ENCODE measurements at regions not wholly inside any gene's neighbourhood (a gene's known extent, or its start where the extent isn't known, plus 50 kb on each side); places are given as distances from the start of the nearest gene placed in this dataset.
"Not testable (repeated sequence)": the region's sequence is repeated elsewhere in the genome, so short reads cannot be mapped to it uniquely, and the experiment has no call there.

- no peaks in the 10 kb centered on the region for H3K27me3 Mint-ChIP-seq
Observed at GRCh38 chr18:30597202-30597601, 445.3 kb downstream of the DSC3 start.

GRCh38 chr18:30596635-30597034 lies 445.9 kb downstream of the DSC3 start:
- Mint-ChIP-seq H3K36me3 (ENCODE audit: low read depth) (peaks cover 4% of the 10 kb centered on the region), H3K27me3 (no peaks in the 10 kb centered on the region), H3K4me1 (ENCODE audit: low read depth) (no peaks in the 10 kb centered on the region)

More at GRCh38 chr18:30597202-30597601, 445.3 kb downstream of the DSC3 start:
- H3K4me3 Mint-ChIP-seq: no peak overlapping the region
- H3K27ac Mint-ChIP-seq: no peak overlapping the region
- no peaks in the 10 kb centered on the region for H3K4me1 Mint-ChIP-seq (ENCODE audit: low read depth)
- H3K36me3 Mint-ChIP-seq (ENCODE audit: low read depth): peaks cover 4% of the 10 kb centered on the region
- peaks cover 21% of the 10 kb centered on the region for H3K9me3 Mint-ChIP-seq

GRCh38 chr18:30595942-30596341 lies 446.6 kb downstream of the DSC3 start:
- Mint-ChIP-seq H3K36me3 (ENCODE audit: low read depth) (peaks cover 4% of the 10 kb centered on the region), H3K9me3 (peaks cover 21% of the 10 kb centered on the region), H3K27me3 (no peaks in the 10 kb centered on the region)

More at GRCh38 chr18:30596635-30597034, 445.9 kb downstream of the DSC3 start:
- no peak overlapping the region for H3K27ac Mint-ChIP-seq
- H3K9me3 Mint-ChIP-seq: peaks cover 21% of the 10 kb centered on the region
- no peak overlapping the region for H3K4me3 Mint-ChIP-seq

GRCh38 chr18:30594911-30595310 lies 447.6 kb downstream of the DSC3 start:
- H3K27ac Mint-ChIP-seq; H3K27me3 Mint-ChIP-seq; H3K4me3 Mint-ChIP-seq; H3K36me3 Mint-ChIP-seq (ENCODE audit: low read depth); H3K4me1 Mint-ChIP-seq (ENCODE audit: low read depth): not testable (repeated sequence)
- peaks cover 21% of the 10 kb centered on the region for H3K9me3 Mint-ChIP-seq

More at GRCh38 chr18:30595942-30596341, 446.6 kb downstream of the DSC3 start:
- no peak overlapping the region for H3K4me3 Mint-ChIP-seq
- H3K4me1 Mint-ChIP-seq (ENCODE audit: low read depth): no peaks in the 10 kb centered on the region
- no peak overlapping the region for H3K27ac Mint-ChIP-seq

GRCh38 chr18:30591462-30591861 lies 451.1 kb downstream of the DSC3 start:
- H3K4me1 Mint-ChIP-seq (ENCODE audit: low read depth): no peaks in the 10 kb centered on the region
- peaks cover 22% of the 10 kb centered on the region for H3K9me3 Mint-ChIP-seq
- no peak overlapping the region for H3K27ac Mint-ChIP-seq
- H3K27me3 Mint-ChIP-seq: no peaks in the 10 kb centered on the region
- H3K36me3 Mint-ChIP-seq (ENCODE audit: low read depth): peaks cover 4% of the 10 kb centered on the region
- no peak overlapping the region for H3K4me3 Mint-ChIP-seq

GRCh38 chr18:30588673-30589164 lies 453.8 kb downstream of the DSC3 start:
- Mint-ChIP-seq H3K36me3 (ENCODE audit: low read depth) (no peaks in the 10 kb centered on the region), H3K4me1 (ENCODE audit: low read depth) (no peaks in the 10 kb centered on the region), H3K4me3 (no peak overlapping the region), H3K27ac (no peak overlapping the region), H3K9me3 (peaks cover 16% of the 10 kb centered on the region), H3K27me3 (no peaks in the 10 kb centered on the region)

GRCh38 chr18:30583768-30584167 lies 458.8 kb downstream of the DSC3 start:
- H3K27me3 Mint-ChIP-seq: no peaks in the 10 kb centered on the region
- H3K27ac Mint-ChIP-seq: no peak overlapping the region
- H3K4me1 Mint-ChIP-seq (ENCODE audit: low read depth): no peaks in the 10 kb centered on the region
- H3K9me3 Mint-ChIP-seq: peaks cover 13% of the 10 kb centered on the region
- H3K36me3 Mint-ChIP-seq (ENCODE audit: low read depth): no peaks in the 10 kb centered on the region
- no peak overlapping the region for H3K4me3 Mint-ChIP-seq

GRCh38 chr18:30582078-30582477 lies 460.5 kb downstream of the DSC3 start:
- no peak overlapping the region for H3K4me3 Mint-ChIP-seq
- no peak overlapping the region for H3K27ac Mint-ChIP-seq
- no peaks in the 10 kb centered on the region for H3K4me1 Mint-ChIP-seq (ENCODE audit: low read depth)
- H3K36me3 Mint-ChIP-seq (ENCODE audit: low read depth): no peaks in the 10 kb centered on the region
- peaks cover 8% of the 10 kb centered on the region for H3K9me3 Mint-ChIP-seq
- H3K27me3 Mint-ChIP-seq: no peaks in the 10 kb centered on the region

GRCh38 chr18:30578707-30579106 lies 463.8 kb downstream of the DSC3 start:
- peaks cover 4% of the 10 kb centered on the region for H3K9me3 Mint-ChIP-seq

GRCh38 chr18:30572214-30572613 lies 470.3 kb downstream of the DSC3 start:
- Mint-ChIP-seq H3K4me3 (no peak overlapping the region), H3K27ac (no peak overlapping the region), H3K4me1 (ENCODE audit: low read depth) (no peaks in the 10 kb centered on the region), H3K9me3 (peaks cover 13% of the 10 kb centered on the region), H3K36me3 (ENCODE audit: low read depth) (no peaks in the 10 kb centered on the region), H3K27me3 (no peaks in the 10 kb centered on the region)

More at GRCh38 chr18:30578707-30579106, 463.8 kb downstream of the DSC3 start:
- Mint-ChIP-seq H3K36me3 (ENCODE audit: low read depth) (no peaks in the 10 kb centered on the region), H3K4me1 (ENCODE audit: low read depth) (no peaks in the 10 kb centered on the region), H3K27ac (no peak overlapping the region), H3K27me3 (no peaks in the 10 kb centered on the region), H3K4me3 (no peak overlapping the region)

- Mint-ChIP-seq H3K27ac (no peak overlapping the region), H3K4me3 (no peak overlapping the region), H3K4me1 (ENCODE audit: low read depth) (no peaks in the 10 kb centered on the region)
Observed at GRCh38 chr18:30568333-30568732, 474.2 kb downstream of the DSC3 start.

GRCh38 chr18:30566877-30567276 lies 475.7 kb downstream of the DSC3 start:
- Mint-ChIP-seq H3K4me3 (no peak overlapping the region), H3K27me3 (no peaks in the 10 kb centered on the region), H3K27ac (no peak overlapping the region), H3K36me3 (ENCODE audit: low read depth) (no peaks in the 10 kb centered on the region), H3K9me3 (peaks cover 10% of the 10 kb centered on the region), H3K4me1 (ENCODE audit: low read depth) (no peaks in the 10 kb centered on the region)

More at GRCh38 chr18:30568333-30568732, 474.2 kb downstream of the DSC3 start:
- no peaks in the 10 kb centered on the region for H3K27me3 Mint-ChIP-seq
- H3K36me3 Mint-ChIP-seq (ENCODE audit: low read depth): no peaks in the 10 kb centered on the region
- peaks cover 13% of the 10 kb centered on the region for H3K9me3 Mint-ChIP-seq

GRCh38 chr18:30562231-30562630 lies 480.3 kb downstream of the DSC3 start:
- Mint-ChIP-seq H3K4me3 (no peak overlapping the region), H3K36me3 (ENCODE audit: low read depth) (no peaks in the 10 kb centered on the region), H3K9me3 (peaks cover 3% of the 10 kb centered on the region), H3K27ac (no peak overlapping the region), H3K27me3 (no peaks in the 10 kb centered on the region), H3K4me1 (ENCODE audit: low read depth) (no peaks in the 10 kb centered on the region)

GRCh38 chr18:30556112-30556511 lies 486.4 kb downstream of the DSC3 start:
- Mint-ChIP-seq H3K27me3 (no peaks in the 10 kb centered on the region), H3K27ac (no peak overlapping the region), H3K4me3 (no peak overlapping the region), H3K4me1 (ENCODE audit: low read depth) (no peaks in the 10 kb centered on the region), H3K9me3 (peaks cover 7% of the 10 kb centered on the region), H3K36me3 (ENCODE audit: low read depth) (no peaks in the 10 kb centered on the region)

GRCh38 chr18:30545393-30545792 lies 497.1 kb downstream of the DSC3 start:
- H3K4me1 Mint-ChIP-seq (ENCODE audit: low read depth): no peaks in the 10 kb centered on the region
- H3K9me3 Mint-ChIP-seq: no peaks in the 10 kb centered on the region
- no peaks in the 10 kb centered on the region for H3K27me3 Mint-ChIP-seq
- no peak overlapping the region for H3K4me3 Mint-ChIP-seq
- no peak overlapping the region for H3K27ac Mint-ChIP-seq
- H3K36me3 Mint-ChIP-seq (ENCODE audit: low read depth): no peaks in the 10 kb centered on the region

- H3K27me3 Mint-ChIP-seq: no peaks in the 10 kb centered on the region
- H3K4me1 Mint-ChIP-seq (ENCODE audit: low read depth): no peaks in the 10 kb centered on the region
- no peaks in the 10 kb centered on the region for H3K36me3 Mint-ChIP-seq (ENCODE audit: low read depth)
- H3K27ac Mint-ChIP-seq: no peak overlapping the region
- no peaks in the 10 kb centered on the region for H3K9me3 Mint-ChIP-seq
- H3K4me3 Mint-ChIP-seq: no peak overlapping the region
Observed at GRCh38 chr18:30544141-30544540, 498.4 kb downstream of the DSC3 start.
